Erythroblast (primary cell): ENCODE measurements at regions not wholly inside any gene's neighbourhood (a gene's known extent, or its start where the extent isn't known, plus 50 kb on each side); places are given as distances from the start of the nearest gene placed in this dataset.
"Not testable (repeated sequence)": the region's sequence is repeated elsewhere in the genome, so short reads cannot be mapped to it uniquely, and the experiment has no call there.

Experiments
- DNase-seq, 2 experiments: peaks; one replicate each; lab custom pipeline; 2025; lab: John Stamatoyannopoulos, UW
- GATA1 ChIP-seq: IDR thresholded peaks from 2 replicates; pipeline ENCODE4 v1.6.1; 2011; ENCODE audit warnings: low read depth, mild to moderate bottlenecking, control low read depth, low read length, moderate library complexity
- POLR2A ChIP-seq: IDR thresholded peaks from 2 replicates; pipeline ENCODE4 v1.6.1; 2011; ENCODE audit warnings: mild to moderate bottlenecking, low read length

DNA sequence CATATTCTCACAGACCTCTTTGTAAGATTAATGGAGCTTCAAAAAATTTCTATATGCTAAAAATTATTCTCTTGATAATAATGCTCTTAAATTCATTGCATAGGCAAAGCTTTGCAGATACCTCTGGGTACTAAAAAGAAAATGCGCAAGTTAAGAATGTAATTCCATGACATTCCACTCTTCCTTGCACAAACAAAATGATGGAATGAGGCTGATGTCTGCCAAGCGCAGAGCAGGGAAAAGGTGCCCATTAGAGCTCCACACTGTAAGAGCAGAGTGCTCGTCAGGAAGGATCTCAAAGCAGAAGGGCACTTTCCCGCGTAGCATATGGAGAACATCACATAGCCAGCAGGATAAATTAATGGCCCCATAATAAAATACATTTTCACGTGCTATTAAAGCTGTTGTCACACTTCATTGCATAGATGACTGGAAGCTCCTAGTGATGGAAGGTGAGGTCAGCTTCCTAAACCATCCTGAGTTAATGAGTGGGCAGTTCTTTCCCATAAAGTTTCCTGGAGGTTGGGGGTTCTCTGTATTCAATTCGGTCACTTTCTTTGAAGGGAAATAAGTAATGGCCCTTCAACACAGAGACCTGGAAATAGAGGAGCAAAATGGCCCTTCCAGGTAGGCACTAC is 1058.9 kb downstream of the GALC start:
- no peak for TF ChIP-seq POLR2A
- TF ChIP-seq GATA1, result no peak
- no peak for DNase-seq

DNA sequence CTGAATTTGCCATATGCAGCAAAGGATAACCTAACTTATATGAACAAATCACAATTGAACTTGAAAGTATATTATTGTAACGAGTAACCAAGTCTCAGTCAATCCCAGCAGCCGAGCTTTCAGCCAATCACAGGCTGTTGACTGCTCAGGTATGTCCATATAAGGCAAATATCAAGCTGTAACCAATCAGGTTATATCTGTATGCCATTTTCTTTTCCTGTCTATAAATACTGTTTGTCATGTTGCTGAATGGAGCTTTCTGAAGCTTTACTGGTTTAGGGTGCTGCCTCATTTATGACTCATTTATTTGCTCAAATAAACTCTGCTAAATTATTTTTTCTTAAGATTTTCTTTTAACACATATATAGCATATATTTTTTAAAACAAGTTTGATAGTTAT is 1059.5 kb downstream of the GALC start:
- TF ChIP-seq GATA1, result no peak
- no peak for TF ChIP-seq POLR2A
- no peak for DNase-seq

DNA sequence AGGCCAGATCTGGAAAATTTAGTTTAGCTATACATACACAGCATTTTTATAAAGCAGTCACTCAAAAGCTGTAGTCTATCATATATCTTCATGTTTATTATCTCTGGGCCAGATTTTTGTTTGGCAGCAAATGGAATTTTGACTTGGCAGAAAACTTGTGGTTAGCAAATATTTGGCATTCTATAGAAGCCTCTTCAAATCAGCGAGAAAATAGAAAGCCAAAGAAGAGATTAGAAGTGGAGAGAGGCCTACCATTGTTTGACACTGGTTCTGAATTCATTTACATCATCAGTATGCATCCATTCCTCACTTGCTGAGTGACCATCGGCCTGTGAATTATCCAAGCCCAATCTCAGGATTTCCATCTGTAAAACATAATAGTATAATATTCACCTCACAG is 1077.6 kb downstream of the GALC start:
- TF ChIP-seq GATA1 (no peak), POLR2A (no peak)
- no peak for DNase-seq

DNA sequence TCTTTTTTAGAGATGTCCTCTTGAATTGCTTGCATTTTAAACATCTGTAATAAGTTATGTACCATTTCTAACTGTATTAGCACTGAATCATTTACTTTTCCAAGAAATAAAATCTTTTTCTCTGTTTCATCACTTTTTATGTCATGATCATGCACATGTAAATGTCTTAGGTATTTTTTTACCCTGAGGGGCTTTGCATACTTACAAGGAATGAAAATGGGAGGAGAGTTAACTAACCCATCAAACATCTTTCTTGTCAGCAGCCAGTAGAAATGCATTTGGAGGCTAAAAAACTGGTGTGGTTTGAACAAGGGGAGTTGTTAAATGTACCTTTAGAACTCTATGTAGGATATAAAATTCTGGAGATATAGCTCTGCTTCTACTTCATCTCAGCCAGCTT is 1080.3 kb downstream of the GALC start:
- DNase-seq, result no peak
- TF ChIP-seq POLR2A (no peak), GATA1 (no peak)

GRCh38 chr14:86911486-86911885 is 1081.5 kb downstream of the GALC start:
- TF ChIP-seq POLR2A (no peak), GATA1 (no peak)
- DNase-seq, result no peak

GRCh38 chr14:86905386-86905926 is 1087.5 kb downstream of the GALC start:
- DNase-seq, result not testable (repeated sequence)

DNA sequence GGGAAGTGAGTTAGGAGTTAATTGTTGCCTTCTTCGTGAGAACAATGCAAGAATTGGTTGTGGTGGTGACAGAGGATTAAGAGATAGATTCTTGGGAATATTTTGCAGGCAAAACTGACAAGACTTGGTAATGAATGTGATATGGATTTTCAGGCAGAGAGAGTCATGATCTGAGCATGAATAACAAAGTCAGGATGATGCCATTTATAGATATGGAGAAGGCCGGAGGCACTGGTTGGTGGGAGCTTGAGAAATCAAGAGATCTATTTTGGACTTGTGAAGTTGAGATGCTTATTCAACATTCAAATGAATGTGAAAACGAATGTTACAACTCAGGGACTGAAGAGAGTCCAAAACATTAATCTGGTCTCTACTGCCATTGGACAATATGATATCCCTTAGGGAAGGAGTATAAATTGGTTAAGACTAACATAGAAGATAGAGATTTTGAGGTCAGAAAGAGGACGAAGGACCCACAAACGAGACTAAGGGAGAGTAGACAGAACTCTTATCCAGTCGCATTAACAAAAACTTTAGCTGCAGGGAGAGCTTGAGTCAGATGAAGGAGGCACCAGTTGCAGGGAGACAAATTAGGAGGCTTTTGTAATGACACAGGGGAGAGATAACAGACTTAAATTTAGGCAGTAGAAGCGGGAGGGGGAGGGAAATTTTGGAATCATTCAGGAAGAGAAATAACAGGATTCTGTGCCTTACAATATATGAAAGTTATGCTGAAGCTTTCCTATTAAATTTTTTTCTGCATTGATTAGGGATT is 1090.6 kb downstream of the GALC start:
- DNase-seq, result no peak

DNA sequence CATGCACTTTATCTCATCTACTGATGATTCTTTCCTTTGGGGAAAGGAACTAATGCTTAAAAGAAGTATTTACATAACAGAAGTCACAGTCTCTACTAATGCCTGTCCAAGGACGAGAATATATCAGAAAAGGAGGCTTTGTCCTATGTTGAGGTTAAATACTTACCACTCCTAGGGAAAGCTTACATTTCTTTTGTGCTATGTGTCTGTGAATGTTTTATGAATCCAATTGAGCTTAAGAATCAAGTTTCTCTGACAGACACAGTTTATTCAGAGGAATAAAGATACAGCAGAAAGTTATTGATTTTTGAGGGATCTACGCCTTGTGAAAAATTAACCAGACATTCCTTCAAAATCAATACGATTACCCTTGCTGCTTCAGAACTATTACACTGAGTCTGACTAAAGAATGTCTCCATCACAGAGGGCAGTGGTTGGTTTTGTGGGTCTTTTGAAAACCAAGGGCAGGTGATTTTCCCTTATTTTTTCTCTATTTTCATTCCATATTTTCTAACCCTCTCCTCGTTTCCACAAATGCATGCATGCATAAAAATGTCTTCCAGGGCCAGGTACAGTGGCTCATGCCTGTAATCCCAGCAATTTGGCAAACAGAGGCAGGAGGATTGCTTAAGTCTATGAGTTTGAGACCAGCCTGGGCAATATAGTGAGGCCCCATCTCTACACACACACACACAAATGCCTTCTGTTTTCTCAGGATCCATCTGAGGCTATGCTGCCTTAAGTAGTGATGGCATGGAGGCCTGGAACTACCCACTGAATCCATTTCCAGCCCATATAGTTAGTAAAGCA is 1095.1 kb downstream of the GALC start:
- no peak for TF ChIP-seq POLR2A
- TF ChIP-seq GATA1, result no peak
- DNase-seq, result no peak

More for the DNA sequence above, 1090.6 kb downstream of the GALC start:
- TF ChIP-seq POLR2A, result no peak
- no peak for TF ChIP-seq GATA1

GRCh38 chr14:86897224-86897623 is 1095.8 kb downstream of the GALC start:
- DNase-seq, result no peak
- TF ChIP-seq GATA1 (no peak), POLR2A (no peak)

DNA sequence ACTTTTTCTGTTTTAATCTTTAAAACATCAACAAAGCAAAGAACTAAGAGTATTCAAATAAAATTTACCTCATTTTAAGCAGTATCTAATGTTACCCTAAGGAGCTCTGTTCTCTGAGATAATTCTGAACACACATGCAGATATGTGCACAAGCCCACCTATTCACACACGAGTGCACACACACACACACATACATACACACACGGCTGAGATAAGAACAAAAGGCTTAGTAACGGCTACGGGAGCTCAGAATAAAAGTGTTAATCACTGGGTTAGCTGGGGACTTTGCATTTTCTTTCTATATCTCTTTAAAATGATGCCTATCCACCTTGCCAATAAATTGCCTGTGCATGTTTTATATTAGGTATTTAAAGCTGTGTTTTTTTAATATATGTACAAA is 1096.3 kb downstream of the GALC start:
- no peak for DNase-seq
- TF ChIP-seq GATA1 (no peak), POLR2A (no peak)

DNA sequence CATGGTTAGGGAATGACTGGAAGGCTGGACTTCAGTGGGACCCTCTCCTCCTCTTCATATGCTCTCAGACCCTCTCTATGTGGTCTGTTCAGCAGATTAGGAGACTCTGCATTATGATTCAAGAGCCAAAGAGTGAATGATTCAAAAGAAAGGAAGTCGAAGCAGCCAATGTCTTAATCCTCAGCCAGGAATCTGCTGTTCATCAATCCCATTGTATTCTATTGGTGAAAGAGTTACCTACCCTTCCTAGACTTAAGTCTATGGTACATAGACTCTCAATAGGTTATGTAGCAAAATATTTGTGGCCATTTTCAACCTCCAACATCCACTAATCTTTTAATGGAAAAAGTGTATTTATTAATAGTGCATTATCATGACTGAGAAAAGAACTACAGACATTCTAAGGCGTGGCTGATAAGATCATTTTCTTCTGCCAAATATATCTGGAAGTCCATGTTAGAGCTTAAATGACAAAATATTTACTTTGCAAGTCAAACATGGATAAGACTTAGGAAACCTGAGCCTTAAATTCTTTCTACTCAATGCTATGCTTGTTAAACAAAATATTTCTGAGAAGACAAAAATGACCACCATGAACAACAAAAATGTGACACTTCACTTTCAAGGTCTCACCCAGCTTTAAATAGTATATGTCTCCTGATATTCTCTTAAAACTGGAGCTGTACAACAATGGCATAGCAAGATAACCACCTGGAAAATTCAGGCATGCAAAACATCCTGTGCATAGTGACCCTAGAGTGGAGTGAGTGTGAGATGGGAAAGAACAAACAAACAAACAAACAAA is 1100.6 kb downstream of the GALC start:
- DNase-seq, result no peak

GRCh38 chr14:86885280-86885679 is 1107.7 kb downstream of the GALC start:
- no peak for TF ChIP-seq POLR2A
- no peak for TF ChIP-seq GATA1
- DNase-seq, result no peak

More for the DNA sequence above, 1100.6 kb downstream of the GALC start:
- TF ChIP-seq POLR2A (no peak), GATA1 (no peak)

DNA sequence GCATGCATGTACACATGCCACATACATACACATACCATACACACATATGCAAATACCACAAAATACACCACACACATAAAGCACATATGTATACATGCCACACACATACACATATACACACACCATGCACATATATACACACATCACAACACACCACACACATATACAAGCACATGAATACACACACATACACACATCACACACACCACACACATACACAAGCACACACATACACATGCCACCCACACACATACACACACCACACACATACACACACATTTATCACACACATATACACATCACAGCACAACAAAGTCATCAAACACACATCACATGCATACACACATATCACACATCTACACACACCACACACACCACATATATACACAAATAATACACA is 1108.5 kb downstream of the GALC start:
- TF ChIP-seq POLR2A (no peak), GATA1 (no peak)
- no peak for DNase-seq
